ENCODE measurements at regions not wholly inside any gene's neighbourhood (a gene's known extent, or its start where the extent isn't known, plus 50 kb on each side); places are given as distances from the start of the nearest gene placed in this dataset.

- Histone ChIP-seq H3K9ac (replicated peaks; ENCODE audit: extremely low read depth, insufficient read depth, low read length) (peak overlapping the region; percentile 39), H3K4me2 (ENCODE audit: insufficient read depth, low read length) (peak overlapping the region; percentile 64), H3K9me1 (replicated peaks; ENCODE audit: control insufficient read depth, extremely low read depth, insufficient read depth, low read length) (no peaks in the 10 kb centered on the region), H3K4me1 (ENCODE audit: control insufficient read depth, extremely low read depth, insufficient read depth, low read length) (peaks cover 16% of the 10 kb centered on the region), H2AFZ (ENCODE audit: low read depth, low read length) (peak overlapping the region; percentile 91), H3K36me3 (ENCODE audit: control insufficient read depth in 2 of 2, extremely low read depth in 1 of 2, insufficient read depth in 2 of 2, low read length in 2 of 2) (no peaks in the 10 kb centered on the region), H3K27ac (ENCODE audit: insufficient read depth, low read depth, low read length) (peak overlapping the region; percentile 73), H3K9me3 (replicated peaks; ENCODE audit: control insufficient read depth, insufficient read depth, low read length) (no peaks in the 10 kb centered on the region), H3K27me3 (ENCODE audit: control insufficient read depth in 2 of 2, insufficient read depth in 2 of 2, low read length in 2 of 2) (no peaks in the 10 kb centered on the region), H3K4me3 (replicated peaks in 1 of 3; ENCODE audit: insufficient read depth in 1 of 3, low read depth in 1 of 3, low read length in 3 of 3) (no peak overlapping the region), H4K20me1 (replicated peaks; ENCODE audit: control insufficient read depth, extremely low read depth, insufficient read depth, low read length) (no peaks in the 10 kb centered on the region), H3K79me2 (ENCODE audit: control insufficient read depth, insufficient read depth, low read length) (no peaks in the 10 kb centered on the region)
- dilution Hi-C loops (cut with MboI; ENCODE audit: extremely low pct_ligation_motif_present, low sequenced_read_pairs) = loop anchor here (25.0 kb wide), 2 partner anchors 116 to 484 kb away; no protein-coding TSS in a partner anchor
- POLR2A ChIA-PET = no interaction called here
- no TSS peak for BruUV-seq (replicated peaks)
- FAIRE-seq (no peak), DNase-seq (ENCODE audit: low read depth, low spot score) (peak; percentile 93)
- TF ChIP-seq CTCF (IDR thresholded peaks at IDR 0.05; ENCODE audit: extremely low read depth in 1 of 2, insufficient read depth in 1 of 2, low read depth in 1 of 2, low read length in 2 of 2) (no peak), POLR2AphosphoS5 (IDR thresholded peaks at IDR 0.05; ENCODE audit: insufficient read depth, low read depth, low read length) (peak; percentile 33), EZH2 (IDR thresholded peaks at IDR 0.05; ENCODE audit: borderline replicate concordance, low read depth, low read length, severe bottlenecking) (no peak), MYC (IDR thresholded peaks at IDR 0.05; ENCODE audit: low read depth, low read length) (no peak), FOS (IDR thresholded peaks at IDR 0.05; ENCODE audit: borderline replicate concordance, insufficient read depth, low read length) (no peak), GATA2 (IDR thresholded peaks at IDR 0.05; ENCODE audit: insufficient read depth, insufficient read length, low read depth, low read length) (peak; percentile 81), POLR2A (IDR thresholded peaks at IDR 0.05; ENCODE audit: low read depth, low read length) (peak; percentile 66), JUN (IDR thresholded peaks at IDR 0.05; ENCODE audit: borderline replicate concordance, insufficient read depth, insufficient read length, low read depth) (no peak), MAX (IDR thresholded peaks at IDR 0.05; ENCODE audit: insufficient read depth, insufficient read length) (no peak)
- CTCF ChIA-PET = interaction anchor here (1.0 to 2.2 kb wide), 3 partner anchors 19 to 677 kb away, joined by 3 to 7 read pairs (median 3); no protein-coding TSS in a partner anchor
- intact Hi-C loops (cut with micrococcal nuclease) = loop anchor here (1.0 to 5.0 kb wide), 3 partner anchors 58 to 122 kb away; no protein-coding TSS in a partner anchor
Observed at GRCh38 chr11:128153697-128154048, 433.7 kb downstream of the ETS1 start.

Data from endothelial cell of umbilical vein (primary cell).